Forelimb muscle (tissue), 1 donor: ENCODE measurements at regions not wholly inside any gene's neighbourhood (a gene's known extent, or its start where the extent isn't known, plus 50 kb on each side); places are given as distances from the start of the nearest gene placed in this dataset.

Source experiments
- DNase-seq: peaks from one replicate; pipeline ENCODE4 v3.0.0-alpha.2; 2013; ENCODE audit warnings: low read depth

DNA sequence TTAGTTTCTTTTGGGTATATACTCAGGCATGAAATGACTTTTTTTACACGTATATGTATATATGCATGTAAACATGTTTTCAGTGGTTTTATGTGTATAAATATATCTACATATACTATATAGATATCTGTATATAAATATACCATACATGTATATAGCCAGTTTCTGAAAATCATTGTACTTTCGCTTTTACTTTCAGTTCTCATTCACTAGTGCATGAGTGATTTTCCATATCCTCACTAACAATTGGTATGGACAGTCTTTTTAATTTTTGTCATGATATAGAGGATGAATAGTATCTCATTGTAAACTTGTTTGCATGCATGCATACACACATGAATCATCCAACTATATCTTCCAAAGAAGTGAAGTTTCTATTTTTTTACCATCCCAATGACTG lies 877.1 kb upstream of the CDH8 start:
- no peak for DNase-seq

DNA sequence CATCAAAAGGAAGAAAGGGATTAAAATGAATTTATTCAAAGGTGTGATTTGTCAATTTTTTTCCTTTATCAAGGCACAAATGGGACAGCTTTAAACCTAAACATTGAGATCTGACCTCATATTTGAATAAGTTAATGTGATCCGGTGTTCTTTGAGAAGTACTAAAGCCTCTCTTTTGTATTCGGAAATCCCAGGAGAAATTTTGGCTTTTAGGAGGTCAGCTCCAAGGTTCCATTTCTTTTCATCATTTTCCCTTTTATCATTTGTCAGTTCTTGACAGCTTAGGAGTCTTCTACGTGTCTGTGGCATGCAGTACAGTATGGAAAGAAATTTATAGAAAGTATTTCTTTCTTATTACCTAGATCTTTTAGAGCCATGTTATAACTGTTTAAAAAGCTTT lies 873.4 kb upstream of the CDH8 start:
- DNase-seq, result no peak

DNA sequence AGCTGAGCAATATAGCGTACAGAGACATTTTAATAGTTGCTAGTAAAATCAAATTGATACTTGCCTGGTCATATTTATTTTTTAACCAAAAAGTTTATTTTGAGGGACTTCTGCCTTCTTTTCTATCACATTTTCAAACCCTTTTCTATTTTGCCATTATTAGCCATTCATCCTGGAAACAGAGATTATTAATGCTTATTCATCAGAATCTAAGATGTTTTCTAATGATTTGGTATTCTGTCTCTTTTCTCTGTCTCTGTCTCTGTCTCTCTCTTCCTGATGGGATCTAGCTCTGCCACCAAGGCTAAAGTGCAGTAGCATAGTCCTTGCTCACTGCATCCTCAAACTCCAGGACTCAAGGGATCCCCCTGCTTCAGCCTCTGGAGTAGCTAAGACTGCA lies 871.3 kb upstream of the CDH8 start:
- DNase-seq, result no peak

DNA sequence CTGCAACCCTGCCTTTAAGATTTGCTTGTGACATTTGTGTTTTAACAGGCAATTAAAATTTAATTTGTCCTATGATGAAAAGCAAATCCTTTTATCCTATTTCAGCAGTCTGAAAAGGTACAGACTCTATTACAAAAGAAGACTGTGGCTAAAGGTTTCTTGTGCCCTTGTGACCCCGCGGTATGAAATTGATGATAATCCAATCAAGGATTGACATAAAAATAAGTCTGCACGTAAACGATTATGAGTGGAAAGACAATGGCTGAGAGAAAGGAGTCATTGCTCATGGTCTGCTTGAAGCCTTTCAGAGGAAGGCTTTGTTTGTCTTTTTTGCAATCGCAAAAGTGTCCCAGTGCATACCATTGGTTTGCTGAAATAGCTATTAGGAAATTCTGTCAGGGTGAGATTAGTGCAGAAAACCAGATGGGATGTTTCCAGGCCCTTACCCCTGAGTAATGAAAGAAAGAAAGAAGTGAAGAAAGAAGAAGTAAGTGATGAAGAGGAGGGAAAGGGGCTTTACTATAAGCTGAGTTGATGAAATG lies 867.8 kb upstream of the CDH8 start:
- no peak for DNase-seq

DNA sequence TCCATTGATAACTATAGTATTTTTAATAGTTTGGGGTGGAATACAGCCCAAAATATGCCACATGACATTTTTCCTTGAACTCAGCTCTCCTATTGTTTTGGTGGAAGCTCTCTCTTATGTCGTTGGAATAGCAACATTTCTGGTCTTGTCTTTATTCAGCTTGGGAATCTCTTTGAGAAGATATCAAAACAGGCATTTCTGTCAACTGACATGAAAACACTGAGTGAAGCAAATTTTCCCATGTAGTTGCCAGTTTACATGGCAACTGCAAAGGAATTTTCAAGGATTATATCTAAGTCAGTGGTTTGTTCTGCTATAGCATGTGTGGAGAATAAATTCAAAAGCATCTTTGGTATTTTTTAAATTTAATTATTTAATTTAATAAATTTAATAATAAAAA lies 863.5 kb upstream of the CDH8 start:
- no peak for DNase-seq

DNA sequence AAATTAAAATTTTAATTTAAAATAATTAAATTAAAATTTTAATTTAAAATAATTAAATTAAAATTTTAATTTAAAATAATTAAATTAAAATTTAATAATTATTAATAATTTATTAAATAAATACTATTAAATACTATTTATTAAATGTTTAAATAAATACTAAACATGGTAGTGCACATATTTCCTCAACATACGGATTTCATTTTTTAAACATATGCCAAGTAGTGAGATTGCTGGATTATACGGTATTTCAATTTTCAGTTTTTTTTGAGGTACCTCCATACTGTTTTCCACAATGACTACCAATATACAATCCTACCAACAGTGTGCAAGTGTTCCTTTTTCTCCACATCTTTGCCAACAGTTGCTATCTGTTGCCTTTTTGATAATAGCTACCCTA lies 852.9 kb upstream of the CDH8 start:
- DNase-seq, result no peak

DNA sequence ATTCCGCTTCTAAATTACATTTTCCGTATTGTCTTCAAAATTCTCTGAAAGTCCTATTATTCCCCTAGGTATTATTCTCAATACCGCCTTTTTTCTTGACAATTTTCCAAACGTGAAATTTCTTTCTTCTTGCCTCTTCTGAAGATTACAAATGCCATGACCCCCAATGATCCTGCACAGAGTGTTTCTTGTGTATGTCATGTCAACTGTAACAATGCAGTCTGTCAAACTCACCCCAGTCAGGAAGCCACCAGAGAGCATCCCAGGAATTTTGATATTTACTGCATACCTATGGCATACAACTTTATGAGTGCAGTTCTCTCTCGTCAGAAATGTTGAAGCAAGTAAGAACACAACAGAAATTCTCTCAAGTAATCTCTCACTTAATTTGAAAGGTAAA lies 847.3 kb upstream of the CDH8 start:
- DNase-seq, result no peak

DNA sequence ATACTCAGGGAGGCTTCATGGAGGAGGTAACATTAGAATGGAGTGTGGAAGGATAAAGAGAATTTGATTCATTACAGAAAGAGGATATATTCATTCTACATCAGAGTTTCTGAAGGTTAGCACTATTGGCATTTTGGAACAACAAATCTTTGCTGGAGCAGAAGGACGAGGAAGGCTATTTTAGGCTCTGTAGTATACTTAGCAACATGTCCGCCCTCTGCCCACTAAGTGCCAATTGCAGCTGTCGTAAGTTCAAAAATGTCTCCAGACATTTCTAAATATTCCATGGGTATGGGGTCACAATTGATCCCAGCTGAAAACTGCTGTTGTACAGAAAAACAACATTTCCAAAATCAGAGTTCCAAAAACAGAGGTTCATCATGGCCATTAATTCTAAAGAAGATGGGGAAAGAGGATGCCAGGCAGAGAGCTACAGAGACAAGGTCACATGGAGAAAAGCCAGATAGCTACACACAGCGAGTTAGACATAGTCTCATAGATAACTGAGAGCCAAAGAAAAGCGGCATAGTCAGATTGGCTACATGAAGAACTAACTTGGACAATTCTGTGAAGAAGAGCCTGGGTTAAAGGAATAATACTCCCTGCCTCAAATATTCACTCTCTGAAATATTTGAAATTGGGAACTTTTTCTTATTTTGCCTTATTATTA lies 846.4 kb upstream of the CDH8 start:
- no peak for DNase-seq

DNA sequence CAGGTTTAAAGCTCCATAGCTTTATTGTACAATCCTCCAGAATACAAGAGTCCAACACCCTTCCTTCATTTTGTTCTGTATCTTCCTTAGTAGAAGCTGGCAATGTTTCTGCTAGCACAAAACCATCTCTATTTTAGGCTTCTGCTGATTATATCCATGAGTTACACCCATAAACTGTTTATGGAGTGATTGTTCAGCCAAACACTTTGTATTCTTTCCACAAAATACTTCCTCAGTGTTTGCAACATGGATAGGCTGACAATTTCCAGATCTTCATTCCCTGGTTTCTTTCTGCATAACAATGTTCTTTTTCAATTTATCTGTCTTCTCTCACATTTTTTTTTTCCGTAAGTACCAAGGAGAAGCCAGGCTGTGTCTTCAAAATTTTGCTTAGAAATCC lies 839.9 kb upstream of the CDH8 start:
- DNase-seq, result no peak

DNA sequence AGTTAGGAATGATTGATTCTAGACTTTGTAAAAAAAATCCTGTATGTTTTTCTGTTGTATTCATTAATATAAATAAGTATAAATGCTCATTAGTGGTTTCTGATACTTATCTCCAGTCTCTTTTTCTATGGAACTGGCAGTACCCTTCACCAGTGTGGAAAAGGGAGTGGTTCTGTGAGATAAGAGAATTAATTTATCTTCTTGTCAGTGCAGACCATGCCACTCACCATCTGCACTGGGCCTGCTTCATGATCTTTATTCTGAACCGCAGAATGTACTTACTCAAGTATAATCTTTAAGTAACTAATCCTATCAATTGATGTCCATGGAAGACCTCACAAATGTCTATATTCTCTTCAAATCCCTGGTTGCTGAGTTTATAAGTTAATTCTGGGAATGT lies 836.1 kb upstream of the CDH8 start:
- DNase-seq, result no peak

DNA sequence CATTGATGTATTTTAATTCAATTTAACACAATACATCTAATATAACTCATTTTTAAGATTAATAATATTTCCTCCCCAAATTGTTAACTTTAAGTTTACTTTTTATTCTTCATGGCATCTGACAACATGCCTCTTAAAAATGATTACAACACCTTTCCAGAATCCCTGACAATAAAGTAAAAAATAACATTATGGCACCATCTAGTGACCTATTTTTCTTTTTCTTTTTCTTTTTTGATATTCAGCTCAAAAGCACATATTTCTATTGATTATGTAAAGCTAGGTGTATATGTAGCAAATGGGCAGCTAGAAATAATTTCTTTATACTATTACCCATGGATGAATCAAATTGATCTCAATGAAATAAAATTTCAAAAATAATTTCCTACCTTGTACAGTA lies 834.3 kb upstream of the CDH8 start:
- DNase-seq, result no peak

DNA sequence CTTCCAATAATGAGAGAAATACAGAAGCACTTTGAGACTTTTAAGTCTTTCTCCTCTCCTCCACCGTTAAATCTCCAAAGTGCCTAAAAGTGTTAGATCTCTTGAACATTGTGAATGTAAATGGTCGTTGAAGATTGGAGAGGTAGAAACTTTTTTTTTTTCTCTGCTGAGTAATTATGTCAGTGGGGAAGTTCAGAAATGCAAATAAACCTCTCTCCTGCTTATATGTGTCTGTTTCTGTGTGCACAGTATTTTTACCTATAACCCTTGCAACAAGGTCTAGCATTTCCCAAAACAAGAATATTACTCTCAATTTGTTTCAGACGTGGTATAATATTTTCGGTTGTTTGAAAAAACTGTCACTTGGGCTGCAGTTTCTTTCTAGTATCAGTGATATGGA lies 833.6 kb upstream of the CDH8 start:
- DNase-seq, result no peak

DNA sequence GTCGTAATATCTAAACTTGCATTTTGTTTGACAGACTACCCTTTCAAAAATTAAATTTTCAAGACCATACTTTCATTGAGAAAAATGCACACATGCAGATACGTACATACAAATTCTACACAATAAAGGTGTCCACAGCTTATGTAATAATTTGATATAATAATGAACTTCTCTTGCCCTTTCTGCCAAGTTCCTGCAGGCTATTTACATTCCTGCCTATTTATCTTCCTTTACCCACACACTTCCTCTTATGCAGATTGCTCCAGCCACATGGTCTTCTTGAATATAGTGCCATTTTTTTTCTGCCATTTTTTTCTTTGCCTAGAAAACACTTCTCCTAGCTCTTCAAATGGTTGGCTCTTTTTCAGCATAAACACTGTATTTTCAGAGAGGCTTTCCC lies 826.9 kb upstream of the CDH8 start:
- no peak for DNase-seq

DNA sequence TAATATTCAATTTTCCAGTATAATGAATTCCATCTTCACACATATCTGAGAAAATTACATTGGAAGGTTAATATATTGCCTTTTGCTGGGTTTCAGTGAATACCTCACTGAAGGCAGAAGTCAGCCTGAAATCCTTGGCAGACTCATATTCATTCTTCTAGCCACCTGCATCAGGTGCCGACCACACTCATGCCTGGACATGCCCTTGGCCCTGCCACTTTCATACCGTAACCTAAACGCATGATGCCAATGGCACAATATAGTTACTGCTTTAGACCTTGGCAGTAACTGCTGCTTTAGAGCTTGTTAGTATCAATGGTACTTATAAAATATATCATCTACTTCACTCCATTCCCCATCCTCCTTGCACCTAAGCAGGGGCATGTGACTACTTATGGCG lies 817.6 kb upstream of the CDH8 start:
- DNase-seq, result no peak

DNA sequence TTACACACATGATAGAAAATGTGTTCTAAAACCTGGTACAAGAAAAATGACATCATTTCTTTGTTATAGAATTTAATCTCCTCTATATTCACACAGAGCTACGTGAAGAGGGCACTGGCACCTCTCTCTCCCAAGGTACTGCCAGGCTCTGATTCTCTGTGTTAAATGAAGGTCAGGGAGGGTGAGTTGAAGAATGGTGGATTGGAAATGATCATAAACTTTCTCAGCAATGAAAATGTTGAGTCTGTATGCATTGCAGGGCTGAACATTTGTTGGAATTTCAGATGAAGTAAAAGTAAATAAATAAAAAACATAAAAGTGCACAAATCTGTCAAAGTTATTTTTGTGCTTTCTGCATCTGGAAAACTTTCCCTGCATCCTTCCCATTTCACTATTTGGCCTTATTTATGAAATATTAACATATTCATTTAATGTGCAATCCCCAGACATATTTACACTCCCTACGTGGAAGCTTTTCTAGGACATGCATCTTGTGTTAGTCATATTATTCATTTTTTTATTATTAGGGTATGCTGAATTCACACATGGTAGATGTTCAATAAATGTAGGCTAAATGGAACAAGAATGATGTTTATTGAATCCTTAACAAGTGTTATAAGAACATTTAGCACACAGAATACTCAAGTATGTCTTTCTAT lies 810.3 kb upstream of the CDH8 start:
- DNase-seq, result no peak

DNA sequence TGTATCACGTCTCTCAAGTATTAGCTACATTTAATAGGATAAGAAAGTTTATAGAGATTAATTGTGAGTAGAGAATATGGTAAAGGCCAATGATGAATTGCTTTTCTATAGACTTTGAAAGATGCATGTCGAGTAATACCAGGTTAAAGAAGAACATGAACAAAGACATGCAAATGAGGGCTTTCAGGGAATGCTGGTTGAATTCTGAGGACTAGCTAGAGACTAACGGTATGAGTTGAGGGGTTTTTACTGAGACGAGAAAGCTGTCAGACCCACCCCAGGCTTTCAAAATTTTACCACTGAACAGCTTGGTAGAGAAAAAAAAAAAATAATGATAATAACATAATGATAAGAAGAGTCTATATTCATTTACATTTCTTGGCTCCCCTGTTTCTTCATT lies 796.0 kb upstream of the CDH8 start:
- no peak for DNase-seq

DNA sequence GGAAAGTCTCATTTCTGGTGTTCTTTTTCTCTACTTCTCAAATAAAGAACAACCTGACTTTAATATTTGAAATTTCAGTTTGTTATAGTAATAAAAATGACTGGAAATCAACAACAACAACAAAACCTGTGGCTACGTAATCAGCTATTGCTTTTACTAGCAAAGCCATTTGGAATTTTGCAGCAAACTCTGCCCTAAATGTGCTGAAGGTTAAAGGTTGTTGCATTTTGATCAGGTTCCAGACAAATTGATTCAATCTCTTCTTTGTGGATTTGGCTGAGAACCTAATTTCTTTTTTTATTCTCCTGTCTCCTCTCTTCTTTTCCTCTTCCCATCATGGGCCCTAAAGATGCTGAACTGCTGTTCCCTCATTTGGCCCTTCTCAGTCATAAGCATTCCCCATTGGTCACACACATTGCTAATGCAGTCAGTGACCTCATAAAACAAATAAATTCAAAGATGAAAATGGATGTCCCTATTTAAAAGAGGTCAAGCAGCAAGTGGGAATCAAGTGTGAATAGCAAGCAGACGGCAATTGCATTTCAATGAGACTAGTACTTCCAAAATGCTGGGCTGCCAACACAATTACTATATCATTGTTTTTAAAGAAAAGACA lies 795.1 kb upstream of the CDH8 start:
- no peak for DNase-seq

DNA sequence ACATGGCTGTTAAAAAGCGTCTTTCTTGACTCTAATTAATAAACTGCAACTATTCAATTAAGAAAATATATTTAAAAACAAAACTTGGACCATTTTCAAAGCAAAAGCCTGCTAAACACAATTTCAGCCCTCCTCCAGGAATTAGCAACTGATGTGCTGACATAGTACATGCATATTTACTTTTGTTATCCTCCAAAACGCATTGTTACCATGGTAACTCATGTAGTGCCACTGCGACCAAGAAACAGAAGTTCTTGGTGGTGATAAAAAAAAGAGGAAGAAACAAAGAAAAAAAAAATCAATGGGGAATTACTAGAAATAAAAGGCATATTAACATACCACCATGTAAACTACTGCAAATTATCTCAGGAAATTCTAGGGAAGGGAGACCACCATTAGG lies 793.4 kb upstream of the CDH8 start:
- no peak for DNase-seq

DNA sequence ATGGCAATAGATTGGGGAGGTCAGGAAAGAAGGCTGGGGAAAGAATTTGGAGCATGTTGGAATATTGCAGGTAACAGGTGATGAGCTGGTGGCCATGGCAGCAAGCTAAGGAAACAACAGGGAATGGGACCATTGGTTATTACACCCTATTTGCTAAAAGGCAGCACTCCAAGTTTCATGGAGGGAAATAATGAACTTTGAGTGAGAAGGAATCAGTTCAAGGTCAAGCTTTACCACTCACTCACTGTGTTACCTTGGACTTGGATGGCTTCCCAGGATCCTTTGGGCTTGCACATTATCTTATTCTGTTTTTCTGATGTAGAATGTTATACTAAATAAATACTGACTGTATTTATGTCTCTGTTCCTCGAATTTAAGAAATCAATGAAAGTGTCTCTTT lies 792.8 kb upstream of the CDH8 start:
- DNase-seq, result no peak

DNA sequence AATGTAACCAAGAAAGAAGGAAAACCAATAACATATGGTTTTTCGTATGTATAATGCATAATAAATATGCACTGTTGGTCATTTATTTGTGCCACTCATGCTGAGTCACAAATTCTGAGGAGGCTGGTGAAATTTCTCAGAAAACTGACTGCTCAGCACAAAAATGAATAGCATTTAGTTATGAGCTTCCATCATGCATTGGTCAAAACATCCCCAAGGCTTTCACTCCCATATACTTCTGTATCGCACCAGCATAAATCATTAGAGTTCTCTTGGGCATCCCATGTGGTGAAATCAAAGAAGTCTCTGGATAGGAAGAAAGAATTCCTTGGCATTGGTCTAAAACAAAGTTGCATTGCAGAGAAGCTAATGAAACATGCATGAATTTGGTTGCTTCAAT lies 785.6 kb upstream of the CDH8 start:
- DNase-seq, result no peak

DNA sequence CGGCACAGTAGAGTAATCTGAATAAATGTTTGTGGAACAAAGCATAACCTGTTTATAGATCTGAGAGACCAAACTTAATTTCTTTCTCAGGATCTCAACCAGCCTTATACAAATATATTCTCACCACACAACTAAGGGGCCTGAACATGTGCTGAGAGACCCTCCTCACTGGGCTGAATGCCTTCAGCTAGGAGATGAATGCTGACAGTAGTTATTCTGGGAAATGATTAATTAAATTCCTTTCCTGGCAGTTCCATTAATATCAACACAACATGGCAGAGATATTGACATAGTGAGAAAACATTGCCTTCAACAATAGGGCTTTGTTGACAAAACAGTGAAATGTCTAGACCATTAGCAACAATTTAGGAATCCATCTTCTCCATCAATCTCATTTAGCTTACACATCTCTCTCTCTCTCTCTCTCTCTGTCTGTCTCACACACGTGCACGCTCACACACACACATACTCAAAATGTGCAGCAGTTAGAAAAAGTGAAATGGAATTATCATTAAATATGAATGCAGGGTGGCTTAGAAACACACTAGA lies 780.8 kb upstream of the CDH8 start:
- no peak for DNase-seq

DNA sequence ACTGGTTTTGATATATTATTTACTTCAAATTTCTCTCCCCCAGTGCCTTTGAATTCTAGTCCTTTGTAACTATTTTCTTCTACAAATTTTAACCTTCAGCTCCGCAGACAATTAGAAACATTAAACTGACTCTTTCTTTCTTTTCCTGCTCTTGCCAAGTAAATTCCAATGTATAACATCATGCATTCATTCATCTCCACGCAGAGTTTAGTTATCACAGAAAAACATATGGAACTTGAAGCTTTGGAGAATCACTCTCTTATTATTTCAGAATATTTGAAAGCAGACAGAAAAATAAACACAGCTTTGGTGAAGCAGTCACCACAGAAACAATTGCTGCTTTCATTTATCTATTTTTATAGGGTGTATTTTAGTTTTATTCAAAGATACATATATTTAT lies 778.7 kb upstream of the CDH8 start:
- no peak for DNase-seq

DNA sequence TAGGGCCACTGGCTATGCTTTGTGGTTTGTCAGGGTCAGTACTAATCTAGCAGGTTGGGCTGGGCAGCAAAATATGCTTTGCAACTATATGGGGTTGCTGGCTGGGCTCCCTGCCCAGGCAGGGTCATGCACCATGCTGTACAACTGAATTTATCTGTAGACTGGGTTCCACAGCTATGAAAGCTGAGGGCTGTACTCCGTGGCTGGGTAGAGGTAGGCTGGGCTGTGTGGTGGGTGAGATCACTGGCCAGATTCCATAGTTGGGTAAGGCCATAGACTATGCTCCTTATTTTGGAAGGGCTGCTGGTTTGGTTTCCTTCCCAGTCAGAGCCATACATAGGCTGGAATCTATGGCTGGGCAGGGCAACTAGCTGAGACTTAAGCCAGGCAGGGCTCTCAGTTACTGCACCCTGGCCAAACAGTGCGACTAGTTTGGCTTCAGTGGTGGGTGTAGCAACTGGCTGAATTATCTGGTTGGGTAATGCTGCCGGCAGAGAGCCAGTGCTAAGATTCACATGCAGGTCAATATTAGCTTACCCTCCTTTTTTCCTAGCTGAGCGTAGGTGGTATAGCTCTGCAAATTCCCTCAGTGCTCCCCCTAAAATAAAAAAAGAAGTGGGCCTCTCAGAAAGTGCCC lies 769.1 kb upstream of the CDH8 start:
- no peak for DNase-seq
